LNCaP clone FGC (cell line): ENCODE measurements at regions not wholly inside any gene's neighbourhood (a gene's known extent, or its start where the extent isn't known, plus 50 kb on each side); places are given as distances from the start of the nearest gene placed in this dataset.
A peak's percentile ranks its signal among the peaks of the same experiment; 100 is the strongest.

Source experiments
- DNase-seq: peaks from one replicate; pipeline ENCODE4 v3.0.0-alpha.2; 2011; ENCODE audit warnings: low read depth
- H3K4me3 ChIP-seq: 2 replicates; pipeline ENCODE4 v1.5.1; 2011; ENCODE audit warnings: mild to moderate bottlenecking, low read depth, low read length, control low read depth
- CTCF ChIP-seq: IDR thresholded peaks from 2 replicates; pipeline ENCODE4 v1.5.1; 2012; ENCODE audit warnings: mild to moderate bottlenecking; ENCODE audit not compliant: control insufficient read depth, insufficient read depth; ENCODE audit errors: extremely low read depth

- no peak overlapping the region for H3K4me3 ChIP-seq
- no peak for DNase-seq
- TF ChIP-seq CTCF: no peak
Measured at GRCh38 chr1:69172003-69173000, 395.4 kb upstream of the LRRC7 start.

- no peak for DNase-seq
- TF ChIP-seq CTCF: 0 out of 2 replicates have a peak, but pooled peaks have one; percentile 9
- no peak overlapping the region for H3K4me3 ChIP-seq
Measured at GRCh38 chr1:69175053-69175452, 392.7 kb upstream of the LRRC7 start.

- H3K4me3 ChIP-seq: no peak overlapping the region
- no peak for TF ChIP-seq CTCF
- DNase-seq: no peak
Measured at GRCh38 chr1:69180358-69180757, 387.4 kb upstream of the LRRC7 start.

GRCh38 chr1:69185378-69185777 lies 382.3 kb upstream of the LRRC7 start:
- TF ChIP-seq CTCF: no peak
- H3K4me3 ChIP-seq: no peak overlapping the region
- DNase-seq: no peak

GRCh38 chr1:69191335-69191734 lies 376.4 kb upstream of the LRRC7 start:
- no peak for TF ChIP-seq CTCF
- no peak for DNase-seq

GRCh38 chr1:69195136-69195535 lies 372.6 kb upstream of the LRRC7 start:
- H3K4me3 ChIP-seq: no peak overlapping the region
- no peak for TF ChIP-seq CTCF
- no peak for DNase-seq

More at GRCh38 chr1:69191335-69191734, 376.4 kb upstream of the LRRC7 start:
- H3K4me3 ChIP-seq: no peak overlapping the region
